Activated B cell treated with CpG ODN at 0.5 μM for 24 hours (primary cell): ENCODE measurements at regions not wholly inside any gene's neighbourhood (a gene's known extent, or its start where the extent isn't known, plus 50 kb on each side); places are given as distances from the start of the nearest gene placed in this dataset.

Experiments
- ATAC-seq: fragments of 200-7000 bp; cut with Tn5 transposase; one replicate; pipeline ENCODE4 v1.10.0; 2021; ENCODE audit warnings: low read depth, mild to moderate bottlenecking, moderate library complexity
- CTCF ChIA-PET: fragments of 350-600 bp; sonication (Branson Sonifier 250); formaldehyde crosslinking; loops from one replicate; lab custom pipeline; 2021; ENCODE audit warnings: antibody characterized with exemption; lab: Charles Lee
- POLR2A ChIA-PET: fragments of 350-600 bp; sonication (Branson Sonifier 250); formaldehyde crosslinking; loops from one replicate; lab custom pipeline; 2021; ENCODE audit warnings: antibody characterized with exemption; lab: Charles Lee
- DNase-seq: peaks from one replicate; pipeline ENCODE4 v3.0.0; 2022
- H3K27ac Mint-ChIP-seq: one replicate; pipeline ENCODE4 v1.8.0; 2020; ENCODE audit warnings: mixed read lengths
- H3K27me3 Mint-ChIP-seq: one replicate; pipeline ENCODE4 v1.8.0; 2021; ENCODE audit warnings: mixed read lengths
- H3K36me3 Mint-ChIP-seq: one replicate; pipeline ENCODE4 v1.8.0; 2021; ENCODE audit warnings: low read depth, mixed read lengths
- H3K4me1 Mint-ChIP-seq: one replicate; pipeline ENCODE4 v1.8.0; 2021; ENCODE audit warnings: mixed read lengths
- H3K4me3 Mint-ChIP-seq: one replicate; pipeline ENCODE4 v1.8.0; 2020; ENCODE audit warnings: mild to moderate bottlenecking, mixed read lengths
- H3K9me3 Mint-ChIP-seq: one replicate; pipeline ENCODE4 v1.8.0; 2020; ENCODE audit warnings: mixed read lengths
- CTCF ChIP-seq: fragments of 200-600 bp; IDR thresholded peaks from one replicate; pipeline ENCODE4 v1.8.0; 2022; ENCODE audit warnings: antibody characterized with exemption, mild to moderate bottlenecking
- intact Hi-C: fragments of 100-400 bp; cut with micrococcal nuclease; formaldehyde crosslinking; loops from one replicate; pipeline ENCODE4 v1.15.1; 2024

- Mint-ChIP-seq H3K4me3 (no peak overlapping the region), H3K27ac (peak overlapping the region; percentile 69)
Observed at GRCh38 chr2:180319586-180320405, 312.7 kb upstream of the CWC22 start.

GRCh38 chr2:180314086-180314485 lies 307.0 kb upstream of the CWC22 start:
- Mint-ChIP-seq H3K4me3 (no peak overlapping the region), H3K4me1 (no peaks in the 10 kb centered on the region)

More at GRCh38 chr2:180319586-180320405, 312.7 kb upstream of the CWC22 start:
- ATAC-seq (peak; percentile 93), DNase-seq (no peak)
- no peak for TF ChIP-seq CTCF
- intact Hi-C loops = loop anchor here (1.0 to 5.0 kb wide), 2 partner anchors 15 to 43 kb away; no protein-coding TSS in a partner anchor
- H3K4me1 Mint-ChIP-seq = peaks cover 16% of the 10 kb centered on the region
- no peaks in the 10 kb centered on the region for H3K27me3 Mint-ChIP-seq
- no peaks in the 10 kb centered on the region for H3K36me3 Mint-ChIP-seq
- CTCF ChIA-PET = no interaction called here
- POLR2A ChIA-PET = interaction anchor here (1.2 kb wide), 1 partner anchor 15 kb away, joined by 8 read pairs; no protein-coding TSS in a partner anchor
- H3K9me3 Mint-ChIP-seq = peaks cover 4% of the 10 kb centered on the region

GRCh38 chr2:180312542-180312941 lies 305.4 kb upstream of the CWC22 start:
- DNase-seq (no peak), ATAC-seq (no peak)
- Mint-ChIP-seq H3K9me3 (peaks cover 2% of the 10 kb centered on the region), H3K4me3 (no peak overlapping the region), H3K27me3 (no peaks in the 10 kb centered on the region), H3K27ac (no peak overlapping the region), H3K4me1 (no peaks in the 10 kb centered on the region), H3K36me3 (no peaks in the 10 kb centered on the region)
- POLR2A ChIA-PET = no interaction called here
- CTCF ChIA-PET = no interaction called here
- no peak for TF ChIP-seq CTCF
- intact Hi-C loops = no loop called here

More at GRCh38 chr2:180314086-180314485, 307.0 kb upstream of the CWC22 start:
- H3K27me3 Mint-ChIP-seq = no peaks in the 10 kb centered on the region
- no peak overlapping the region for H3K27ac Mint-ChIP-seq
- DNase-seq (no peak), ATAC-seq (no peak)
- intact Hi-C loops = no loop called here
- peaks cover 2% of the 10 kb centered on the region for H3K9me3 Mint-ChIP-seq
- H3K36me3 Mint-ChIP-seq = no peaks in the 10 kb centered on the region
- no peak for TF ChIP-seq CTCF
- ChIA-PET POLR2A (no interaction called here), CTCF (no interaction called here)

- H3K27me3 Mint-ChIP-seq = no peaks in the 10 kb centered on the region
- no peak for DNase-seq
- H3K27ac Mint-ChIP-seq = no peak overlapping the region
- POLR2A ChIA-PET = no interaction called here
- no peak for TF ChIP-seq CTCF
- H3K9me3 Mint-ChIP-seq = no peaks in the 10 kb centered on the region
- intact Hi-C loops = no loop called here
- H3K36me3 Mint-ChIP-seq = no peaks in the 10 kb centered on the region
- H3K4me1 Mint-ChIP-seq = no peaks in the 10 kb centered on the region
- H3K4me3 Mint-ChIP-seq = no peak overlapping the region
- no peak for ATAC-seq
- CTCF ChIA-PET = no interaction called here
Observed at GRCh38 chr2:180307096-180307495, 300.0 kb upstream of the CWC22 start.

- Mint-ChIP-seq H3K27ac (no peak overlapping the region), H3K9me3 (peaks cover 3% of the 10 kb centered on the region), H3K4me3 (no peak overlapping the region), H3K4me1 (no peaks in the 10 kb centered on the region), H3K27me3 (peaks cover 3% of the 10 kb centered on the region), H3K36me3 (no peaks in the 10 kb centered on the region)
- CTCF ChIA-PET = no interaction called here
- no peak for DNase-seq
- POLR2A ChIA-PET = no interaction called here
- no peak for TF ChIP-seq CTCF
- ATAC-seq = no peak
- intact Hi-C loops = no loop called here
Observed at GRCh38 chr2:180306346-180306745, 299.2 kb upstream of the CWC22 start.
